ENCODE measurements at regions not wholly inside any gene's neighbourhood (a gene's known extent, or its start where the extent isn't known, plus 50 kb on each side); places are given as distances from the start of the nearest gene placed in this dataset.
"Not testable (repeated sequence)": the region's sequence is repeated elsewhere in the genome, so short reads cannot be mapped to it uniquely, and the experiment has no call there.

DNA sequence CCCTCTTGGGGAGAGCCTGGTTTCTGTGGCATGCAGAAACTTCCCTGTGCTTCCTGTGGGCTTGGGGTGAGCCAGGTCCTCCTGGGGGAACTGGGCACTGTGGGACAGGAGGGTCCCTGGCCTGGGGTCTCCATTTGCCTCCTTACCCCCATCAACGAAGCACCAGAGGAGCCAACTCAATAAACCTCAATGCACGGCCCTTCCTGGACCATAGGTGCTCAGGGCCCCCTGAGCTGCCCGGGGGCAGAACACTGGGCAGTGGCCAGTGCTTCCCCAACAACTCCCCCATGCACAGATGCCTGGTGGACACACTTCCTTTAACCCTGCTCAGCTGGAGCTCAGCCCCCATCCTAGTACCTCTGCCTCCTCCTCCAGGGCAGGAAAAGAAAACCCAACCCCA is 214.7 kb downstream of the POTEG start:
- TF ChIP-seq CTCF, POLR2AphosphoS5, POLR2A, EP300 (IDR thresholded peaks at IDR 0.05): not testable (repeated sequence)
